ENCODE measurements at regions not wholly inside any gene's neighbourhood (a gene's known extent, or its start where the extent isn't known, plus 50 kb on each side); places are given as distances from the start of the nearest gene placed in this dataset.

- DNase-seq: no peak
- no peak overlapping the region for H3K4me3 Mint-ChIP-seq
These were observed 441.1 kb downstream of the HAO1 start for GRCh38 chr20:7499201-7499600.

GRCh38 chr20:7500231-7500663 lies 440.0 kb downstream of the HAO1 start:
- H3K27me3 ChIP-seq (ENCODE audit: control insufficient read depth, insufficient read depth, low read length, poor library complexity, severe bottlenecking): no peaks in the 10 kb centered on the region
- Mint-ChIP-seq H3K9me3 (peaks cover under 1% of the 10 kb centered on the region), H3K36me3 (ENCODE audit: low read depth) (no peaks in the 10 kb centered on the region), H3K27me3 (ENCODE audit: insufficient read depth) (no peaks in the 10 kb centered on the region), H3K27ac (no peak overlapping the region), H3K4me3 (no peak overlapping the region), H3K4me1 (peaks cover 1% of the 10 kb centered on the region)
- no peak overlapping the region for H3K4me3 ChIP-seq (ENCODE audit: low read length)
- H3K9ac ChIP-seq (ENCODE audit: extremely low read depth, low read length, poor library complexity, severe bottlenecking): no peak overlapping the region
- no peaks in the 10 kb centered on the region for H3K4me1 ChIP-seq (ENCODE audit: control insufficient read depth, insufficient read depth, low read length)
- no peak overlapping the region for H3K27ac ChIP-seq (ENCODE audit: low read depth, low read length)
- no peaks in the 10 kb centered on the region for H3K36me3 ChIP-seq (ENCODE audit: control insufficient read depth, insufficient read depth, low read length)
- H3K9me3 ChIP-seq (ENCODE audit: control insufficient read depth, low read length): no peaks in the 10 kb centered on the region
- 80% methylated on average over 1 of the region's 1 CpG; no CpG with 5 or more reads in 1 of the 2 experiments for WGBS, 2 experiments (ENCODE audit: insufficient coverage in 1 of 2, insufficient read length in 1 of 2)
- no peak for TF ChIP-seq CTCF (conservative IDR thresholded peaks at IDR 0.05)
- DNase-seq: no peak

More at GRCh38 chr20:7499201-7499600, 441.1 kb downstream of the HAO1 start:
- Mint-ChIP-seq H3K36me3 (ENCODE audit: low read depth) (no peaks in the 10 kb centered on the region), H3K9me3 (peaks cover 9% of the 10 kb centered on the region), H3K4me1 (peaks cover 1% of the 10 kb centered on the region), H3K27me3 (ENCODE audit: insufficient read depth) (no peaks in the 10 kb centered on the region), H3K27ac (no peak overlapping the region)
- TF ChIP-seq CTCF (conservative IDR thresholded peaks at IDR 0.05): no peak
- Histone ChIP-seq H3K27me3 (ENCODE audit: control insufficient read depth, insufficient read depth, low read length, poor library complexity, severe bottlenecking) (no peaks in the 10 kb centered on the region), H3K9ac (ENCODE audit: extremely low read depth, low read length, poor library complexity, severe bottlenecking) (no peak overlapping the region), H3K9me3 (ENCODE audit: control insufficient read depth, low read length) (peaks cover 9% of the 10 kb centered on the region), H3K4me1 (ENCODE audit: control insufficient read depth, insufficient read depth, low read length) (no peaks in the 10 kb centered on the region), H3K27ac (ENCODE audit: low read depth, low read length) (no peak overlapping the region), H3K4me3 (ENCODE audit: low read length) (no peak overlapping the region), H3K36me3 (ENCODE audit: control insufficient read depth, insufficient read depth, low read length) (no peaks in the 10 kb centered on the region)

GRCh38 chr20:7503501-7503900 lies 436.8 kb downstream of the HAO1 start:
- Mint-ChIP-seq H3K4me1 (peaks cover 1% of the 10 kb centered on the region), H3K27me3 (ENCODE audit: insufficient read depth) (no peaks in the 10 kb centered on the region), H3K36me3 (ENCODE audit: low read depth) (no peaks in the 10 kb centered on the region), H3K9me3 (no peaks in the 10 kb centered on the region), H3K4me3 (no peak overlapping the region), H3K27ac (no peak overlapping the region)
- WGBS, 2 experiments (ENCODE audit: insufficient coverage in 1 of 2, insufficient read length in 1 of 2): 83 to 84% methylated on average over 3 of the region's 3 CpGs
- H3K9me3 ChIP-seq (ENCODE audit: control insufficient read depth, low read length): no peaks in the 10 kb centered on the region
- TF ChIP-seq CTCF (conservative IDR thresholded peaks at IDR 0.05): no peak
- H3K27ac ChIP-seq (ENCODE audit: low read depth, low read length): no peak overlapping the region
- H3K4me1 ChIP-seq (ENCODE audit: control insufficient read depth, insufficient read depth, low read length): no peaks in the 10 kb centered on the region
- H3K4me3 ChIP-seq (ENCODE audit: low read length): no peak overlapping the region
- DNase-seq: no peak
- no peaks in the 10 kb centered on the region for H3K27me3 ChIP-seq (ENCODE audit: control insufficient read depth, insufficient read depth, low read length, poor library complexity, severe bottlenecking)
- H3K9ac ChIP-seq (ENCODE audit: extremely low read depth, low read length, poor library complexity, severe bottlenecking): no peak overlapping the region
- H3K36me3 ChIP-seq (ENCODE audit: control insufficient read depth, insufficient read depth, low read length): no peaks in the 10 kb centered on the region

All from endodermal cell (in vitro differentiated cells).